Activated naive CD4-positive, alpha-beta T cell treated with anti-CD3 and anti-CD28 coated beads, Interleukin-2, amount 50 U/mL, for 24 hours (primary cell): ENCODE measurements at regions not wholly inside any gene's neighbourhood (a gene's known extent, or its start where the extent isn't known, plus 50 kb on each side); places are given as distances from the start of the nearest gene placed in this dataset.

Experiments
- H3K27ac Mint-ChIP-seq: one replicate; pipeline ENCODE4 v1.8.0; 2021; ENCODE audit warnings: mild to moderate bottlenecking, mixed read lengths
- H3K27me3 Mint-ChIP-seq: one replicate; pipeline ENCODE4 v1.8.0; 2021; ENCODE audit warnings: mixed read lengths
- H3K36me3 Mint-ChIP-seq: one replicate; pipeline ENCODE4 v1.8.0; 2021; ENCODE audit warnings: mixed read lengths
- H3K4me1 Mint-ChIP-seq: one replicate; pipeline ENCODE4 v1.8.0; 2021; ENCODE audit warnings: mixed read lengths
- H3K4me3 Mint-ChIP-seq: one replicate; pipeline ENCODE4 v1.8.0; 2021; ENCODE audit warnings: mild to moderate bottlenecking, mixed read lengths
- H3K9me3 Mint-ChIP-seq: one replicate; pipeline ENCODE4 v1.8.0; 2021; ENCODE audit warnings: mixed read lengths

DNA sequence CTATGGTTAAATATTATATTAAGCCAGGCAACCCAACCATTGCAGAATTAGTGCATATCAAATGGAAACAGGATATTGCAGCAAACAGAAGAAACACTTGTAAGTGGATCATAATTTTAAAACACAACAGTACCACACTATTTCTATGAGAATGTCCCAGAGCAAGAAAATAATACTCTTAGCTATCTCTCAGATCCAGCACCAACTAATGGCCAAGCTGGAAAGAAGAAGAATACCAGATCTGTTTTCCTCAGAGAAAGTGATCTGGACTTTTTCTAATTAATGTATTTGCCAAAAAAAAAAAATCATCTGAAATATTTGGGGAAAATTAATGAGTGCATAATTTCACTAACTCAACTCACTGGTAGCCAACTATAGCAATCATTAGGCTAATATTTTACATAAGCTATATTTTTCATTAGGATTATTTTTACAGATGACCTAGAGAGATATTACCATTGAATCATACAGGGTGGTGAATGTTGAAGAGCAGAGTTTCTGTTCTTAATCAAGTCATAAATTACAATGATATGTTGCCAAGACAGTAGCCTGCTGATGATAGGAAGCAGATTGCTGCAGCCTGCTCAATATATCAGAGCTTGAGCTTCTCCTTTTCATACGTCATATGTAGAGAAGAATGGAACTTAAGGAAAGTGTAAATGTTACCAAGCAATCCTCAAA lies 995.4 kb upstream of the LRRN3 start:
- Mint-ChIP-seq H3K27me3 (peaks cover 2% of the 10 kb centered on the region), H3K27ac (no peak overlapping the region), H3K4me3 (no peak overlapping the region), H3K36me3 (no peaks in the 10 kb centered on the region), H3K4me1 (no peaks in the 10 kb centered on the region), H3K9me3 (no peaks in the 10 kb centered on the region)

DNA sequence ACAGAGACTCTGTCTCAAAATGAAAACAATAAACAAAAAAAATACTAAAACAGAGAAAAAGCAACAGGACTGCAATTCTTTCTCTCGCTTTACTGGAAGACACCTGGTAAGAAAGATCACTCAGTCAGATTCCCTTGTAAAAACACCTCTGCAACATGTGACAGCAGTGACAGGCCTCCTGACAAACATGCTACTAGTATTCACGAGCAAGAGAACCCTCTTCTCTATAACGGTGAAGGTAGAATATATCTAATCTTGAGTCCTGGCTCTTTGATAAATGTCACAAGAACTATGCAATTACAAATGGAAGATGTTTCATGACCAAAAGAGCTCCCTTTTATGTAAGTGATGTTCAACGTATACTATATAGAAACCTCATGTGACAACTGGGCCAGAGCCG lies 986.7 kb upstream of the LRRN3 start:
- H3K4me3 Mint-ChIP-seq: no peak overlapping the region
- H3K4me1 Mint-ChIP-seq: no peaks in the 10 kb centered on the region
- no peaks in the 10 kb centered on the region for H3K27me3 Mint-ChIP-seq
- no peaks in the 10 kb centered on the region for H3K36me3 Mint-ChIP-seq
- H3K27ac Mint-ChIP-seq: no peak overlapping the region
- H3K9me3 Mint-ChIP-seq: no peaks in the 10 kb centered on the region

DNA sequence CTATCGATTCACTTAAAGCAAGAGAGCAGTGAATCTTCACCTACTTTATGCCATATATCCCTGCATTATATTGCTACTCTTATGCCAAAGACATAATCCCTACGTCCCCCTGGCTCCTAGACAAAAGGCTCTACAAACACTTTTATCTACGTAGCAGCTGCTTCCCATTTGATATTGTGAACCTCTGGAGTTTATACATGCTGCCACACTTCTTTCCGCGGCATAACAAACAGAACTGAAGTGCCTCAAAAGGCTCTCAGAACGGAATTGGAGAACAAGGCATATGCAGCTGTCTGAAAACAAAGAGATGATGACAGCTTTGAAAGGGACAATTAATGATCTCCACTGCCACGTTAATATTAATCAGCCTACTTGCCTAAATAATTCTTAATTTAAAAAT lies 985.6 kb upstream of the LRRN3 start:
- H3K27ac Mint-ChIP-seq: no peak overlapping the region
- no peaks in the 10 kb centered on the region for H3K36me3 Mint-ChIP-seq
- no peaks in the 10 kb centered on the region for H3K4me1 Mint-ChIP-seq
- H3K9me3 Mint-ChIP-seq: no peaks in the 10 kb centered on the region
- H3K4me3 Mint-ChIP-seq: no peak overlapping the region
- H3K27me3 Mint-ChIP-seq: no peaks in the 10 kb centered on the region

DNA sequence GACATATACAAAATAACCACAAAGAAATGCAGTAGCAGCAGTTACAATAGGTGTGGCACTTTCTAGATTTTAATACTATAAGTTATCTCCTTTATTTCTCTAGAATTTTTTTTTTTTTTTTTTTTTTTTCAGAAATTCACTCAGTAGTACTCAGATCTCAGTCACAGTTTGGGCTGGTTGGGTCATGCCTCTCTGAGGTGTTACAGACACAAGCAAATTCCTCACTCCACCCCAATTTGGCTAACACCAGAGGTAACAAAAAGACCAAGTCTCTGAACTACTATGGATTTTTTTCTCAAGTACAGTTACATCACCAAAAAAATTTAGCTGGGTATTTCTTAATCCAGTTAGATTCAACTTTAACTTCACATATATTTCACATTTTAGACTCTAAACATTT lies 985.1 kb upstream of the LRRN3 start:
- Mint-ChIP-seq H3K4me1 (no peaks in the 10 kb centered on the region), H3K27me3 (no peaks in the 10 kb centered on the region), H3K36me3 (no peaks in the 10 kb centered on the region), H3K27ac (no peak overlapping the region), H3K9me3 (no peaks in the 10 kb centered on the region), H3K4me3 (no peak overlapping the region)

DNA sequence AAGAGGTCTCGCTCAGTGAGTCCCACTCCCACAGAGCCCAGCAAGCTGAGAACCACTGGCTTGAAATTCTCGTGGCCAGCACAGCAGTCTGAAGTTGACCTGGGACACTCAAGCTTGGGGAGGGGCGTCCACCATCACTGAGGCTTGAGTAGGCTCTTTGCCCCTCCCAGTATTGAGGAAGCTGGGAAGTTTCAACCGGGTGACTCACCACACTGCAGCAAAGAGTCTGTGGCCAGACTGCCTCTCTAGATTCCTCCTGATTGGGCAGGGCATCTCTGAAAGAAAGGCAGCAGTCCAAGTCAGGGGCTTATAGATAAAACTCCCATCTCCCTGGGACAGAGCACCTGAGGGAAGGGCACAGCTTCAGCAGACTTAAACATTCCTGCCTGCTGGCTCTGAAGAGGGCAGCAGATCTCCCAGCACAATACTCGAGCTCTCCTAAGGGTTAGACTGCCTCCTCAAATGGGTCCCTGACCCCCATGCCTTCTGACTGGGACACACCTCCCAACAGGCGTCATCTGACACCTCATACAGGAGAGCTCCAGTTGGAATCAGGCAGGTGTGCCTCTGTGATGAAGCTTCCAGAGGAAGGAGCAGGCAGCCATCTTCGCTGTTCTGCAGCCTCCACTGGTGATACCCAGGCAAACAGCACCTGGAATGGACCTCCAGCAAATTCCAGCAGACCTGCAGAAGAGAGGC lies 970.9 kb upstream of the LRRN3 start:
- H3K4me1 Mint-ChIP-seq: no peaks in the 10 kb centered on the region
- H3K9me3 Mint-ChIP-seq: peaks cover 8% of the 10 kb centered on the region
- H3K4me3 Mint-ChIP-seq: no peak overlapping the region
- H3K36me3 Mint-ChIP-seq: no peaks in the 10 kb centered on the region
- no peak overlapping the region for H3K27ac Mint-ChIP-seq
- H3K27me3 Mint-ChIP-seq: peaks cover 12% of the 10 kb centered on the region

DNA sequence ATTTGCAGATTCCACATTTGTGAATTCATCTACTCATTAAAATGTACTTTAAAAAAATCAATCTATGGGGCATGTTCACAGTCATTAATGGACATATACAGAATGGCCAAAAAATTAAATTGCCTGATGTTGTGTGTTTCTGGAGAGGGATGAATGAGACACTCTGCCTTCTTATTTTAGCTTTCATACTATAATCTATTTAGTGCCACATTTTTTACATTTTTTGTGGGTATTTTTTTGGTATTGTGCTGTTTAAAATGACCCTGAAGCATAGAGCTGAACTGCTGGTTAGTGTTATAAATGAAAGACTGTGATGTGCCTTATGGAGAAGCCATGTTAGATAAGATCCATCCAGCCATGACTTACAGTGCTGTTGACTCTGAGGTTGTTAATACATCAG lies 961.8 kb upstream of the LRRN3 start:
- Mint-ChIP-seq H3K4me1 (no peaks in the 10 kb centered on the region), H3K4me3 (no peak overlapping the region), H3K27ac (no peak overlapping the region), H3K36me3 (no peaks in the 10 kb centered on the region), H3K9me3 (peaks cover 7% of the 10 kb centered on the region), H3K27me3 (no peaks in the 10 kb centered on the region)

DNA sequence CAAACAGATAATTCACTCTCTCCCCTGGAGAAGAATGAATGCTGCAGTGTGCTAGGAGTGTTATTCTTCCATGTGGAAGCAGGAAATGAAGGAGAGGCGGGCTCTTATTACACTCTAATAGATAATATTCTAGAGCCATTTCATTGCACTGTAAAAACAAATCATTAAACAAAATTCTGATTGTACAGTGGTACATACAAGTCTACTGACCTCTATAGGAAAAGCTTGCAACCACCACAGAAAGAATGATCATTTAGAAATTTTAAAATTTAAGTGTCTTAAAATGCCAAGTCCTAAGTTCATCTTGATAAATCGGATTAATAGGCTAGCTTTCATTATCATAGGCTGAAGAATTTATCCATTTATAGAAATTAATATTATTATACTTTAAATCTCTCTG lies 960.3 kb upstream of the LRRN3 start:
- Mint-ChIP-seq H3K4me1 (no peaks in the 10 kb centered on the region), H3K9me3 (no peaks in the 10 kb centered on the region), H3K36me3 (no peaks in the 10 kb centered on the region), H3K4me3 (no peak overlapping the region), H3K27ac (no peak overlapping the region), H3K27me3 (no peaks in the 10 kb centered on the region)

DNA sequence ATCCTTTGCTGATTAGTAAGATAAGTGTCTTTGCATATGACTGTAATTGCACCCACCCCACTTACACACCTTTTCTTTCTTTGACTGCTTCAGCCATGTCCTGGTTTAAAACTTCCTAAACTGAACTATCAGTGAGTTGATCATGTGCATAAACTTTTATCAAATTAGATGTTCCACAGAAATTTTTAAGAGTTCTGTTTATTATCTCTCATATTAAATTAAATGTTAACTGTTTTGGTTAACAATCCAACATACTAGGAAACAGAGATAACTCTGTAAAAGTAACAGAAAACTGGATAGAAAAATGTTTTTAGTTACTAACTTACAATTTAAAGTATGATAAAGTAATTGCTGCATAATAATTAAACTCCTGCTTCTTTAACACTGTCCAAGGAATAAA lies 959.6 kb upstream of the LRRN3 start:
- H3K4me3 Mint-ChIP-seq: no peak overlapping the region
- no peaks in the 10 kb centered on the region for H3K4me1 Mint-ChIP-seq
- H3K36me3 Mint-ChIP-seq: no peaks in the 10 kb centered on the region
- H3K27ac Mint-ChIP-seq: no peak overlapping the region
- no peaks in the 10 kb centered on the region for H3K9me3 Mint-ChIP-seq
- no peaks in the 10 kb centered on the region for H3K27me3 Mint-ChIP-seq

DNA sequence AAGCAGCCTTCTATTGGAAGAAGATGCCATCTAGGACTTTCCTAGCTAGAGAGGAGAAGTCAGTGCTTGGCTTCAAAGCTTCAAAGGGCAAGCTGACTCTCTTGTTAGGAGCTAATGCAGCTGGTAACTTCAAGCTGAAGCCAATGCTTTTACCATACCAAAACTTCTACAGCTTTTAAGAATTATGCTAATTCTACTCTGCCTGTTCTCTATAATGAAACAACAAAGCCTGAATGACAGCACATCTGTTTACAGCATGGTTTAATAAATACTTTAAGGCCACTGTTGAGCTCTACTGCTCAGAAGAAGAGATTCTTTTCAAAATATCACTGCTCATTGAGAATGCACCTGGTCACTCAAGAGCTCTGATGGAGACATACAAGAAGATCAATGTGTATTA lies 951.9 kb upstream of the LRRN3 start:
- H3K27ac Mint-ChIP-seq: no peak overlapping the region
- H3K4me1 Mint-ChIP-seq: no peaks in the 10 kb centered on the region
- H3K9me3 Mint-ChIP-seq: peaks cover 5% of the 10 kb centered on the region
- H3K4me3 Mint-ChIP-seq: no peak overlapping the region
- H3K36me3 Mint-ChIP-seq: no peaks in the 10 kb centered on the region
- peaks cover 4% of the 10 kb centered on the region for H3K27me3 Mint-ChIP-seq

DNA sequence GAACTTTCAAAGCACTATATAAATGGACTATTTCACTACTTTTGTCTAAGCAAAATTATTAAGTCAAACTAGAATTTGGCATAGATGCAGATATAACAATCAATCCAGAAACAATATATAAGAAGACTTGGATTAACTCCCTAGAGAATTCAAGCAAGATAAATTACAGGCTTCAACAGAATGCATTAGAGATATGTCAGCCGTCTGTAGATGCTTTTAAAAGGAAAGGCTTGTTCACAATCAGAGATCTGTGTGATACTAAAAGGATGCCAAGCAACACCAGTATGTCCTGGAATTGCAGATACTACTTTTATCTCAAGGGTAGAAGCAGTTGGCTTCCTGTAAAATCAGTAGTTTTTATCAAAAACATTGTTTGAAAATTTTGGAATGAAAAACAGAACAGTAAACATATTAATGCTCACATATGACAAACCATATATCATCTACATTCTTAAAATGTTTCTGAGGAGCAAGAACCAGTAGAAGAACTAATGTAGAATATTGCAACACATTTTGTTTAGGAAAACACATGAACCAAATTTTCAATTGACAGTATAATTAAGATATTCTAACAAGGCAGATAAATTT lies 947.9 kb upstream of the LRRN3 start:
- no peaks in the 10 kb centered on the region for H3K4me1 Mint-ChIP-seq
- H3K9me3 Mint-ChIP-seq: peaks cover 5% of the 10 kb centered on the region
- H3K36me3 Mint-ChIP-seq: no peaks in the 10 kb centered on the region
- no peak overlapping the region for H3K27ac Mint-ChIP-seq
- peaks cover 4% of the 10 kb centered on the region for H3K27me3 Mint-ChIP-seq
- no peak overlapping the region for H3K4me3 Mint-ChIP-seq

DNA sequence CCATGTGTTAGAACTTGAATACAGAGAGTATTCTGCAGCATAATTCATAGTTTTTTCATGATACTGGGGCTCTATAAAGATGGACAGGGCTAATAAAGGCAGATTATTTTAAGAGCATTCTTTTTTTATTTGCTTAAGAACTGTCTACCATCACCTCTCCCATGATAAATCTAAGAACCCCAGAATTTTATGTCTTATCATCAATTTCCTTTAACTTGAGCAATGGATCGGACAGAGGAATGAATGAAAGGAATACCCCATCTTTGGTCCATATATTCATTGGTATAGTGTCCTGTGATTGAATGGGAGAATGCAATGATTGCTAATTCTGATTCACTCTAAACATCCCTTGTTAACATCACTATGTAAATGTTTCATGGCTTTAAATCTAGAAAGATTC lies 946.3 kb upstream of the LRRN3 start:
- Mint-ChIP-seq H3K27ac (no peak overlapping the region), H3K36me3 (no peaks in the 10 kb centered on the region)

DNA sequence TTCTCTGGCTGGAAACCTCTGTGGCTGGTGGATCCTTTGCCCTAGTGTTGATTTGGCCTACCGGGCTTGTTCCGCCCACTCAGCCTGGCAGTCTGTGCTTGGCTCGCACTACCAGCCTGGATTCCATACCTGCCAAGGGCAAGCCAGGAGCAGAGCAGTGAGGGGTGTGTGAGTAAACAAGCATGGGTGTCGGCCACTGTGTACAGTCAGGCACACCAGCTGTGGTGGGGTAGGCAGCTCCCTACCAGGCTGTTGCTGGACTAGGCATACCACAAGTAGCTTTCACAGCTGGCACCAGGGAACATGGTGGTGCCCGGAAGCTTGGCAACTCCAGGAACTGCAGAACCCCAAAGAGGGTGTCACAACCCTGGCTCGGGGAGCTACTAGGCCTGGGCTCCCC lies 942.9 kb upstream of the LRRN3 start:
- H3K4me3 Mint-ChIP-seq: no peak overlapping the region
- H3K27me3 Mint-ChIP-seq: peaks cover 4% of the 10 kb centered on the region
- H3K36me3 Mint-ChIP-seq: no peaks in the 10 kb centered on the region
- no peaks in the 10 kb centered on the region for H3K9me3 Mint-ChIP-seq
- H3K4me1 Mint-ChIP-seq: no peaks in the 10 kb centered on the region
- H3K27ac Mint-ChIP-seq: no peak overlapping the region

More for the DNA sequence above, 946.3 kb upstream of the LRRN3 start:
- Mint-ChIP-seq H3K27me3 (peaks cover 4% of the 10 kb centered on the region), H3K4me3 (no peak overlapping the region), H3K4me1 (no peaks in the 10 kb centered on the region), H3K9me3 (peaks cover under 1% of the 10 kb centered on the region)

DNA sequence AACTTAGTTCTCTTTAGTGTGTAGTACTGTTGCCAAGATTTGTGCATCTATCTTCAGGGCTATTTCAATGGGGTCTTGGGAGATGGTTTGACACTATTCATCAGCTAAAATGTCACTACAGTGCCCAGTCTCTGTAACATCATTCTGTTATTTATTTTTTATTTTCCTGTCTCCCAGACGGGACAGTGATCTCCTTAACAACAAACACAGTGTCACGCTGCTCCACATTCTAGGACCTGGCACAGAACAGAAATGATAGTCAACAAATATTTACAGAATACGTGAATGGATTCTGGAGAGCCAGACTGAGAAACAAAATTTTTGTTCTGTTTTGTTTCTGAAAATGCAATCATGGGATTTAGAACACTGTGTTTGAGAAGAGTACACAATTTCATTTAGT lies 937.7 kb upstream of the LRRN3 start:
- H3K4me3 Mint-ChIP-seq: no peak overlapping the region
- no peaks in the 10 kb centered on the region for H3K9me3 Mint-ChIP-seq
- peaks cover 3% of the 10 kb centered on the region for H3K27me3 Mint-ChIP-seq
- no peaks in the 10 kb centered on the region for H3K4me1 Mint-ChIP-seq
- H3K27ac Mint-ChIP-seq: no peak overlapping the region
- H3K36me3 Mint-ChIP-seq: no peaks in the 10 kb centered on the region

DNA sequence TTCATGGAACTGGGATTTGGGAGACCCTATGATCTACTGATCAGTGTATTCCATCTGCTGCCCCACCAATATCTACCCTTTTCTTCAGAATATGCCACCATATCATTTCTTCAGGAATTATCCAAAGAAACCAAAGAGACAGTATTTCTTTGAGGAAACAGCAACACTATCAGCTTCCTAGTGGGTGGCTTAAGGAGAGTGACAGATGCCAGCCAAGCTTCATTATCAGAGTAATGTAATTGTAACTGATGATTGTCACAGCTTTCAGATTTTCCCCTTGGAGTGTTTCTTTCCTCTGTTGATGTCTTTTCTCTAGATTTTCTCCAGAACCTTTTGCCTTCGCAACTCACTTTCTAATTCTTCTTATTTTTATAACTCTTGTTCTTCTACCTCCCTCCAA lies 934.4 kb upstream of the LRRN3 start:
- H3K9me3 Mint-ChIP-seq: no peaks in the 10 kb centered on the region
- H3K27ac Mint-ChIP-seq: no peak overlapping the region
- H3K4me3 Mint-ChIP-seq: no peak overlapping the region
- H3K4me1 Mint-ChIP-seq: no peaks in the 10 kb centered on the region
- H3K27me3 Mint-ChIP-seq: peaks cover 4% of the 10 kb centered on the region
- no peaks in the 10 kb centered on the region for H3K36me3 Mint-ChIP-seq

DNA sequence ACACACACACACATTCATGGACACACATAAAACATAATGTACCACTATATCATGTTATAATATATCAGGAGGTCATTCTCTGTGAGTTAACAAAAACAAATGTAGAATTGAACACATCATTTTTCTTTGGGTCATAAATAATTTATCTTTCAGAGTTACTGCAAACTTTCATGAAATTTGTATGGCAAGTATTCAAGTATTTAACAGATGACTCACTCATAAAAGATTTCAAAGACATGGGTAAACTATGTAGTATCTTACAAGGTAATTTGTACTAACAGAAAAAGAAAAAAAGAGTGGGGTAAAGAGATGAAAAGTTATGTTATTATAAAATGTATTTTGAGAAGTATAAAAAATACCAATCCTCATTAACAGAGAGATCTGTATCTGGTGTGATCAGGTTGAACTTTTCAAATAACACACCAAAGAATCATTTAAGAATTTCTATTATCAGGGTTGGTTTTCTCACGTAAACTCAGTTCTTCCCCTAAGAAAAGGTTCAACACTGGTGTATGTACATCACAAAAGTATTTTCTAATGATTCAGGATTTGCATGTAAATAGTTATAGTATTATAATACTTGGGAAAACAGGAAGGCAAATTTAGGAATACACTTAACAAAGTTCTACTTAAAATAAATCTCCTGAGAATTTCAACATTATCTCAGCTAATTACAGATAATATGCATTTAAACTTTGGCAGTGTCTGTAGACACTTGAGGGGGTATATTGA lies 933.1 kb upstream of the LRRN3 start:
- Mint-ChIP-seq H3K27me3 (peaks cover 4% of the 10 kb centered on the region), H3K27ac (no peak overlapping the region)

DNA sequence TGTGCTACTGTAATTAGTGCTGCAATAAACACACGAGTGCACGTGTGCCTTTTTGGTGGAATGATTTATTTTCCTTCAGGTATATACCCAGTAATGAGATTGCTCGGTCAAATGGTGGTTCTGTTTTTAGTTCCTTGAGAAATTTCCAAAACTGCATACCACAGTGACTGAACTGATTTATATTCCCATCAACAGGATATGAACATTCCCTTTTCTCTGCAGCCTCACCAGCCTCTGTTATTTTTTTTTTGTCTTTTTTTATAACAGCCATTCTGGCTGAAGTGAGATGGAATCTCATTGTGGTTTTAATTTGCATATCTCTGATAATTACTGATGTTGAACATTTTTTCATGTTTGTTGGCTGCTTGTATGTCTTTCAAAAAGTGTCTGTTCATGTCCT lies 922.9 kb upstream of the LRRN3 start:
- Mint-ChIP-seq H3K4me1 (no peaks in the 10 kb centered on the region), H3K27ac (no peak overlapping the region)

More for the DNA sequence above, 933.1 kb upstream of the LRRN3 start:
- H3K4me3 Mint-ChIP-seq: no peak overlapping the region
- H3K4me1 Mint-ChIP-seq: no peaks in the 10 kb centered on the region
- no peaks in the 10 kb centered on the region for H3K9me3 Mint-ChIP-seq
- no peaks in the 10 kb centered on the region for H3K36me3 Mint-ChIP-seq

More for the DNA sequence above, 922.9 kb upstream of the LRRN3 start:
- H3K36me3 Mint-ChIP-seq: no peaks in the 10 kb centered on the region
- H3K9me3 Mint-ChIP-seq: no peaks in the 10 kb centered on the region
- no peak overlapping the region for H3K4me3 Mint-ChIP-seq
- no peaks in the 10 kb centered on the region for H3K27me3 Mint-ChIP-seq
